Adipose tissue (tissue), 3 donors: ENCODE measurements at regions not wholly inside any gene's neighbourhood (a gene's known extent, or its start where the extent isn't known, plus 50 kb on each side); places are given as distances from the start of the nearest gene placed in this dataset.

Experiments used
- H3K27ac ChIP-seq: one replicate; pipeline ENCODE4 v1.5.1; 2013; ENCODE audit warnings: low read depth, low read length
- WGBS, 3 donors: extraction: QIAGEN DNeasy Blood & Tissue Kit; methylation state at CpG; one replicate each; pipeline ENCODE4 v1.1.7; 2013; 5-methylcytosine and 5-hydroxymethylcytosine counted together
- donor health status: healthy with polysubstance abuse.
- donor health status: Bipolar disorder and iron deficiency.
- donor health status: healthy.

- WGBS, 3 donors = 26 to 54% (median 31%) methylated on average over 4 of the region's 4 CpGs
- H3K27ac ChIP-seq = no peak overlapping the region
Measured at GRCh38 chr13:39952249-39953233, 297.1 kb downstream of the COG6 start.

GRCh38 chr13:39954476-39954875 is 299.0 kb downstream of the COG6 start:
- H3K27ac ChIP-seq = no peak overlapping the region
- 65 to 89% (median 88%) methylated on average over 4 of the region's 4 CpGs for WGBS, 3 donors

GRCh38 chr13:39955560-39955959 is 300.1 kb downstream of the COG6 start:
- 91 to 93% (median 92%) methylated on average over 1 of the region's 1 CpG for WGBS, 3 donors
- H3K27ac ChIP-seq = no peak overlapping the region

GRCh38 chr13:39956036-39956435 is 300.6 kb downstream of the COG6 start:
- WGBS, 3 donors = 69 to 100% (median 97%) methylated on average over 2 of the region's 2 CpGs

GRCh38 chr13:39957868-39958677 is 302.6 kb downstream of the COG6 start:
- no peak overlapping the region for H3K27ac ChIP-seq
- 70 to 77% (median 72%) methylated on average over 5 of the region's 5 CpGs for WGBS, 3 donors

More at GRCh38 chr13:39956036-39956435, 300.6 kb downstream of the COG6 start:
- H3K27ac ChIP-seq = no peak overlapping the region

- no peak overlapping the region for H3K27ac ChIP-seq
- 61 to 70% (median 65%) methylated on average over 9 of the region's 9 CpGs for WGBS, 3 donors
Measured at GRCh38 chr13:39959497-39960144, 304.2 kb downstream of the COG6 start.

- WGBS, 3 donors = 58 to 68% (median 61%) methylated on average over 3 of the region's 3 CpGs
- H3K27ac ChIP-seq = no peak overlapping the region
Measured at GRCh38 chr13:39960191-39960590, 304.7 kb downstream of the COG6 start.

GRCh38 chr13:39961036-39961435 is 305.6 kb downstream of the COG6 start:
- H3K27ac ChIP-seq = no peak overlapping the region
- 70 to 88% (median 77%) methylated on average over 1 of the region's 1 CpG for WGBS, 3 donors

- H3K27ac ChIP-seq = no peak overlapping the region
- 86 to 88% (median 87%) methylated on average over 1 of the region's 1 CpG for WGBS, 3 donors
Measured at GRCh38 chr13:39963612-39964011, 308.1 kb downstream of the COG6 start.

GRCh38 chr13:39965309-39965708 is 309.8 kb downstream of the COG6 start:
- 80 to 91% (median 89%) methylated on average over 3 of the region's 3 CpGs for WGBS, 3 donors
- H3K27ac ChIP-seq = no peak overlapping the region

GRCh38 chr13:39967199-39967959 is 311.9 kb downstream of the COG6 start:
- no peak overlapping the region for H3K27ac ChIP-seq
- 91 to 95% (median 95%) methylated on average over 4 of the region's 4 CpGs for WGBS, 3 donors

GRCh38 chr13:39968646-39969475 is 313.4 kb downstream of the COG6 start:
- no peak overlapping the region for H3K27ac ChIP-seq
- 79 to 87% (median 84%) methylated on average over 6 of the region's 6 CpGs for whole genome bisulfite sequencing, 3 donors

- no peak overlapping the region for H3K27ac ChIP-seq
- 82 to 91% (median 87%) methylated on average over 6 of the region's 6 CpGs for WGBS, 3 donors
Measured at GRCh38 chr13:39970177-39970846, 314.9 kb downstream of the COG6 start.

- no peak overlapping the region for H3K27ac ChIP-seq
- 90 to 96% (median 94%) methylated on average over 3 of the region's 3 CpGs for WGBS, 3 donors
Measured at GRCh38 chr13:39971526-39971925, 316.1 kb downstream of the COG6 start.

- H3K27ac ChIP-seq = no peak overlapping the region
- 83 to 93% (median 84%) methylated on average over 6 of the region's 6 CpGs for WGBS, 3 donors
Measured at GRCh38 chr13:39976481-39976880, 321.0 kb downstream of the COG6 start.

- no peak overlapping the region for H3K27ac ChIP-seq
Measured at GRCh38 chr13:39981056-39981455, 325.6 kb downstream of the COG6 start.

- 59 to 84% (median 65%) methylated on average over 4 of the region's 4 CpGs for WGBS, 3 donors
- no peak overlapping the region for H3K27ac ChIP-seq
Measured at GRCh38 chr13:39982745-39983144, 327.3 kb downstream of the COG6 start.
